ENCODE measurements at regions not wholly inside any gene's neighbourhood (a gene's known extent, or its start where the extent isn't known, plus 50 kb on each side); places are given as distances from the start of the nearest gene placed in this dataset.

- no peaks in the 10 kb centered on the region for H3K36me3 ChIP-seq (ENCODE audit: control insufficient read depth, insufficient read depth, low read length)
- intact Hi-C loops (cut with micrococcal nuclease; ENCODE audit: unreplicated experiment): no loop called here
- Mint-ChIP-seq H3K36me3 (ENCODE audit: insufficient read depth, unreplicated experiment) (no peaks in the 10 kb centered on the region), H3K9me3 (ENCODE audit: unreplicated experiment) (no peaks in the 10 kb centered on the region), H3K27me3 (ENCODE audit: insufficient read depth, unreplicated experiment) (no peaks in the 10 kb centered on the region), H3K4me1 (ENCODE audit: low read depth, unreplicated experiment) (no peaks in the 10 kb centered on the region), H3K27ac (ENCODE audit: unreplicated experiment) (no peak overlapping the region), H3K4me3 (ENCODE audit: unreplicated experiment) (no peak overlapping the region)
- BruUV-seq (replicated peaks): no TSS peak
- POLR2A ChIA-PET: no interaction called here
- no peak overlapping the region for H3K4me3 ChIP-seq (ENCODE audit: low read depth, low read length)
- TF ChIP-seq, protein P1, sequence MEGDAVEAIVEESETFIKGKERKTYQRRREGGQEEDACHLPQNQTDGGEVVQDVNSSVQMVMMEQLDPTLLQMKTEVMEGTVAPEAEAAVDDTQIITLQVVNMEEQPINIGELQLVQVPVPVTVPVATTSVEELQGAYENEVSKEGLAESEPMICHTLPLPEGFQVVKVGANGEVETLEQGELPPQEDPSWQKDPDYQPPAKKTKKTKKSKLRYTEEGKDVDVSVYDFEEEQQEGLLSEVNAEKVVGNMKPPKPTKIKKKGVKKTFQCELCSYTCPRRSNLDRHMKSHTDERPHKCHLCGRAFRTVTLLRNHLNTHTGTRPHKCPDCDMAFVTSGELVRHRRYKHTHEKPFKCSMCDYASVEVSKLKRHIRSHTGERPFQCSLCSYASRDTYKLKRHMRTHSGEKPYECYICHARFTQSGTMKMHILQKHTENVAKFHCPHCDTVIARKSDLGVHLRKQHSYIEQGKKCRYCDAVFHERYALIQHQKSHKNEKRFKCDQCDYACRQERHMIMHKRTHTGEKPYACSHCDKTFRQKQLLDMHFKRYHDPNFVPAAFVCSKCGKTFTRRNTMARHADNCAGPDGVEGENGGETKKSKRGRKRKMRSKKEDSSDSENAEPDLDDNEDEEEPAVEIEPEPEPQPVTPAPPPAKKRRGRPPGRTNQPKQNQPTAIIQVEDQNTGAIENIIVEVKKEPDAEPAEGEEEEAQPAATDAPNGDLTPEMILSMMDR (IDR thresholded peaks at IDR 0.05; ENCODE audit: insufficient read depth in 1 of 2, low read depth in 1 of 2, low read length in 1 of 2, severe bottlenecking in 1 of 2, unreplicated experiment in 1 of 2): no peak
- DNase-seq: no peak
- no peaks in the 10 kb centered on the region for H3K9me3 ChIP-seq
- no peaks in the 10 kb centered on the region for H3K4me1 ChIP-seq
- CTCF ChIA-PET: no interaction called here
- no peaks in the 10 kb centered on the region for H3K27me3 ChIP-seq (replicated peaks; ENCODE audit: control insufficient read depth, insufficient read depth, low read length)
Measured at GRCh38 chr2:128500138-128500800, 181.6 kb upstream of the HS6ST1 start.

- Mint-ChIP-seq H3K4me1 (ENCODE audit: low read depth, unreplicated experiment) (no peaks in the 10 kb centered on the region), H3K36me3 (ENCODE audit: insufficient read depth, unreplicated experiment) (no peaks in the 10 kb centered on the region), H3K4me3 (ENCODE audit: unreplicated experiment) (no peak overlapping the region), H3K27ac (ENCODE audit: unreplicated experiment) (no peak overlapping the region), H3K9me3 (ENCODE audit: unreplicated experiment) (no peaks in the 10 kb centered on the region), H3K27me3 (ENCODE audit: insufficient read depth, unreplicated experiment) (no peaks in the 10 kb centered on the region)
- H3K9me3 ChIP-seq: no peaks in the 10 kb centered on the region
- ChIA-PET POLR2A (no interaction called here), CTCF (no interaction called here)
- intact Hi-C loops (cut with micrococcal nuclease; ENCODE audit: unreplicated experiment): no loop called here
- no peak overlapping the region for H3K4me3 ChIP-seq (ENCODE audit: low read depth, low read length)
- H3K27me3 ChIP-seq (replicated peaks; ENCODE audit: control insufficient read depth, insufficient read depth, low read length): no peaks in the 10 kb centered on the region
- BruUV-seq (replicated peaks): no TSS peak
- DNase-seq: no peak
- no peaks in the 10 kb centered on the region for H3K36me3 ChIP-seq (ENCODE audit: control insufficient read depth, insufficient read depth, low read length)
- H3K4me1 ChIP-seq: no peaks in the 10 kb centered on the region
- TF ChIP-seq, protein P1 (IDR thresholded peaks at IDR 0.05; ENCODE audit: insufficient read depth in 1 of 2, low read depth in 1 of 2, low read length in 1 of 2, severe bottlenecking in 1 of 2, unreplicated experiment in 1 of 2): no peak
Measured at GRCh38 chr2:128501006-128501690, 182.5 kb upstream of the HS6ST1 start.

GRCh38 chr2:128501700-128502099 lies 183.0 kb upstream of the HS6ST1 start:
- POLR2A ChIA-PET: no interaction called here
- CTCF ChIA-PET: no interaction called here

More at GRCh38 chr2:128501700-128502099, 183.0 kb upstream of the HS6ST1 start:
- Mint-ChIP-seq H3K27me3 (ENCODE audit: insufficient read depth, unreplicated experiment) (peaks cover 3% of the 10 kb centered on the region), H3K4me1 (ENCODE audit: low read depth, unreplicated experiment) (no peaks in the 10 kb centered on the region), H3K9me3 (ENCODE audit: unreplicated experiment) (no peaks in the 10 kb centered on the region), H3K4me3 (ENCODE audit: unreplicated experiment) (no peak overlapping the region), H3K27ac (ENCODE audit: unreplicated experiment) (no peak overlapping the region), H3K36me3 (ENCODE audit: insufficient read depth, unreplicated experiment) (no peaks in the 10 kb centered on the region)
- H3K27me3 ChIP-seq (replicated peaks; ENCODE audit: control insufficient read depth, insufficient read depth, low read length): no peaks in the 10 kb centered on the region
- no peak for DNase-seq
- BruUV-seq (replicated peaks): no TSS peak
- no peaks in the 10 kb centered on the region for H3K36me3 ChIP-seq (ENCODE audit: control insufficient read depth, insufficient read depth, low read length)
- H3K9me3 ChIP-seq: no peaks in the 10 kb centered on the region
- no peaks in the 10 kb centered on the region for H3K4me1 ChIP-seq
- no peak overlapping the region for H3K4me3 ChIP-seq (ENCODE audit: low read depth, low read length)
- intact Hi-C loops (cut with micrococcal nuclease; ENCODE audit: unreplicated experiment): no loop called here
- TF ChIP-seq, protein P1 (IDR thresholded peaks at IDR 0.05; ENCODE audit: insufficient read depth in 1 of 2, low read depth in 1 of 2, low read length in 1 of 2, severe bottlenecking in 1 of 2, unreplicated experiment in 1 of 2): no peak

Measured in Caco-2 (cell line).